ENCODE measurements at regions not wholly inside any gene's neighbourhood (a gene's known extent, or its start where the extent isn't known, plus 50 kb on each side); places are given as distances from the start of the nearest gene placed in this dataset.

DNA sequence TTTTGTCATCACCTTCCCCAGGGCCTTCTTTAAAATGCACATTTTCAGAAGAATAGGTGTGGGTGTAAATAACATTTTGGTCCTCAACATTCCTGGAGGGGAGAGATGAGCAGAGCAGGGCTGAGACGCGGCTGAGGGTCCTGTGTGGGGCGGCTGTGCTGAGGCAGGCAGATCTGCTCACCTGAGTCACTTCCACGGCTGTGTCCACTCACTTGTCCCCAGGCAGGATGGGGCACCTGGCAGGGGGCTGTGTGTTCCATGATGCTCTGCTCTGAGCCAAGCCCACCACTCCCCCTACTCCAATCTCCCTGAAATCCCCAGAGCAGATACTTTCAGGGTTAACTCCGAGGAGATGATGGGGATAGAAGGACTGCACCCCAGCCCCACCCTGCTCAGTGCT, 93.8 kb downstream of the GLRX3 start:
- TF ChIP-seq, protein P1, sequence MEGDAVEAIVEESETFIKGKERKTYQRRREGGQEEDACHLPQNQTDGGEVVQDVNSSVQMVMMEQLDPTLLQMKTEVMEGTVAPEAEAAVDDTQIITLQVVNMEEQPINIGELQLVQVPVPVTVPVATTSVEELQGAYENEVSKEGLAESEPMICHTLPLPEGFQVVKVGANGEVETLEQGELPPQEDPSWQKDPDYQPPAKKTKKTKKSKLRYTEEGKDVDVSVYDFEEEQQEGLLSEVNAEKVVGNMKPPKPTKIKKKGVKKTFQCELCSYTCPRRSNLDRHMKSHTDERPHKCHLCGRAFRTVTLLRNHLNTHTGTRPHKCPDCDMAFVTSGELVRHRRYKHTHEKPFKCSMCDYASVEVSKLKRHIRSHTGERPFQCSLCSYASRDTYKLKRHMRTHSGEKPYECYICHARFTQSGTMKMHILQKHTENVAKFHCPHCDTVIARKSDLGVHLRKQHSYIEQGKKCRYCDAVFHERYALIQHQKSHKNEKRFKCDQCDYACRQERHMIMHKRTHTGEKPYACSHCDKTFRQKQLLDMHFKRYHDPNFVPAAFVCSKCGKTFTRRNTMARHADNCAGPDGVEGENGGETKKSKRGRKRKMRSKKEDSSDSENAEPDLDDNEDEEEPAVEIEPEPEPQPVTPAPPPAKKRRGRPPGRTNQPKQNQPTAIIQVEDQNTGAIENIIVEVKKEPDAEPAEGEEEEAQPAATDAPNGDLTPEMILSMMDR (IDR thresholded peaks at IDR 0.05; ENCODE audit: control extremely low read depth, extremely low read depth): no peak
- H3K9me3 ChIP-seq (ENCODE audit: control insufficient read depth in 4 of 4, insufficient read depth in 3 of 4, low read length in 3 of 4): peaks cover 0 to 29% (median 0%) of the 10 kb centered on the region in 4 donors
- H3K27ac ChIP-seq (ENCODE audit: low read depth in 1 of 2, low read length in 1 of 2): no peak overlapping the region
- H3K9ac ChIP-seq (ENCODE audit: insufficient read depth in 1 of 2, low read length in 2 of 2): no peak overlapping the region
- 85 to 88% methylated on average over 5 of the region's 5 CpGs for WGBS, 2 donors
- peaks cover 0 to 3% (median 0%) of the 10 kb centered on the region in 3 donors for H3K27me3 ChIP-seq (ENCODE audit: control insufficient read depth in 3 of 3, insufficient read depth in 3 of 3, low read length in 2 of 3)
- no peak for ATAC-seq (ENCODE audit: insufficient read depth, low FRiP score)
- no peak for DNase-seq
- no peak overlapping the region for H3K4me3 ChIP-seq
- H3K36me3 ChIP-seq (ENCODE audit: control insufficient read depth in 4 of 4, insufficient read depth in 4 of 4, low read length in 4 of 4): no peaks in the 10 kb centered on the region
- H3K4me1 ChIP-seq (ENCODE audit: control insufficient read depth in 5 of 5, insufficient read depth in 5 of 5, low read length in 5 of 5): no peaks in the 10 kb centered on the region

DNA sequence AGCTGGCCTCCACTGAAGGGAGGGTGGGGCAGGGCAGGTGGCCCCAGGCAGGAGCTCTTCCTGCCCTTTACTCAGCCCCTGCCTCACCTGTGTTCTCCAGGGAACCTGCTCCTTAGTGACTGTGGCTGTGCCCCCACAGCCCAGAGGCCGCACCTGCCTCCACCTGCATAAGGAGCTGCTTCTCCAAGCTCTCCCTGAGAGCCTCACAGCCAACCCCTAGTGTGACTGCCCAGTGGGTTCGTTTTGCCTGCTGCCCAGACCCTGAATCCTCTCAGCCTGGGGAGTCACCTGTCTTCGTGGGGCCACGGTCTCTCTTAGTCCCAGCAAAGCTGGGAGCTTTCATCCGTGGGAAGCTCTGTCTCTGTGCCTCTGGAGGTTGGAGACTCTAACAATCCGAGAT, 94.4 kb downstream of the GLRX3 start:
- WGBS, 2 donors: 80 to 84% methylated on average over 6 of the region's 6 CpGs
- no peaks in the 10 kb centered on the region for H3K36me3 ChIP-seq (ENCODE audit: control insufficient read depth in 4 of 4, insufficient read depth in 4 of 4, low read length in 4 of 4)
- H3K9ac ChIP-seq (ENCODE audit: insufficient read depth in 1 of 2, low read length in 2 of 2): no peak overlapping the region
- no peak overlapping the region for H3K27ac ChIP-seq (ENCODE audit: low read depth in 1 of 2, low read length in 1 of 2)
- TF ChIP-seq, protein P1 (IDR thresholded peaks at IDR 0.05; ENCODE audit: control extremely low read depth, extremely low read depth): no peak
- H3K4me1 ChIP-seq (ENCODE audit: control insufficient read depth in 5 of 5, insufficient read depth in 5 of 5, low read length in 5 of 5): no peaks in the 10 kb centered on the region
- ATAC-seq (ENCODE audit: insufficient read depth, low FRiP score): no peak
- H3K9me3 ChIP-seq (ENCODE audit: control insufficient read depth in 4 of 4, insufficient read depth in 3 of 4, low read length in 3 of 4): peaks cover 0 to 29% (median 0%) of the 10 kb centered on the region in 4 donors
- no peak for DNase-seq
- H3K27me3 ChIP-seq (ENCODE audit: control insufficient read depth in 3 of 3, insufficient read depth in 3 of 3, low read length in 2 of 3): peaks cover 0 to 3% (median 0%) of the 10 kb centered on the region in 3 donors
- no peak overlapping the region for H3K4me3 ChIP-seq

- H3K4me3 ChIP-seq: no peak overlapping the region
- H3K9ac ChIP-seq (ENCODE audit: insufficient read depth in 1 of 2, low read length in 2 of 2): no peak overlapping the region
- peaks cover 0 to 26% (median 0%) of the 10 kb centered on the region in 4 donors for H3K9me3 ChIP-seq (ENCODE audit: control insufficient read depth in 4 of 4, insufficient read depth in 3 of 4, low read length in 3 of 4)
- DNase-seq: no peak
- TF ChIP-seq, protein P1 (IDR thresholded peaks at IDR 0.05; ENCODE audit: control extremely low read depth, extremely low read depth): no peak
- no peaks in the 10 kb centered on the region for H3K36me3 ChIP-seq (ENCODE audit: control insufficient read depth in 4 of 4, insufficient read depth in 4 of 4, low read length in 4 of 4)
- 87% methylated on average over 15 of the region's 15 CpGs for WGBS, 2 donors
- ATAC-seq (ENCODE audit: insufficient read depth, low FRiP score): no peak
- H3K27ac ChIP-seq (ENCODE audit: low read depth in 1 of 2, low read length in 1 of 2): no peak overlapping the region
- H3K27me3 ChIP-seq (ENCODE audit: control insufficient read depth in 3 of 3, insufficient read depth in 3 of 3, low read length in 2 of 3): peaks cover 0 to 3% (median 0%) of the 10 kb centered on the region in 3 donors
- no peaks in the 10 kb centered on the region for H3K4me1 ChIP-seq (ENCODE audit: control insufficient read depth in 5 of 5, insufficient read depth in 5 of 5, low read length in 5 of 5)
These were observed 95.1 kb downstream of the GLRX3 start for GRCh38 chr10:130231251-130231741.
